Left ventricle myocardium inferior (tissue), 1 donor: ENCODE measurements at regions not wholly inside any gene's neighbourhood (a gene's known extent, or its start where the extent isn't known, plus 50 kb on each side); places are given as distances from the start of the nearest gene placed in this dataset.

ENCODE experiments used
- DNase-seq: peaks from one replicate; pipeline ENCODE4 v3.0.0-alpha.2; 2020
- H3K27ac ChIP-seq: fragments of 200-600 bp; replicated peaks from 2 replicates; pipeline ENCODE4 v1.8.0; 2021
- H3K27me3 ChIP-seq: fragments of 200-600 bp; 2 replicates; pipeline ENCODE4 v1.8.0; 2021; ENCODE audit warnings: low read depth
- H3K36me3 ChIP-seq: fragments of 200-600 bp; 2 replicates; pipeline ENCODE4 v1.8.0; 2021
- H3K4me1 ChIP-seq: fragments of 200-600 bp; 2 replicates; pipeline ENCODE4 v1.8.0; 2021
- H3K4me3 ChIP-seq: fragments of 200-600 bp; 2 replicates; pipeline ENCODE4 v1.8.0; 2021; ENCODE audit warnings: mild to moderate bottlenecking, moderate library complexity
- H3K9me3 ChIP-seq: fragments of 200-600 bp; replicated peaks from 2 replicates; pipeline ENCODE4 v1.8.0; 2021
- intact Hi-C: fragments of 100-400 bp; cut with micrococcal nuclease; formaldehyde crosslinking; loops from one replicate; pipeline ENCODE4 v1.11.0; 2022
- TF ChIP-seq, protein P1 (sequence below): fragments of 200-600 bp; IDR thresholded peaks from 2 replicates; pipeline ENCODE4 v1.8.0; 2021; ENCODE audit warnings: antibody characterized with exemption, mild to moderate bottlenecking, borderline replicate concordance
- donor health status: DM: no; HTN: yes; CAD: no; lungs with severe emphysema.

DNA sequence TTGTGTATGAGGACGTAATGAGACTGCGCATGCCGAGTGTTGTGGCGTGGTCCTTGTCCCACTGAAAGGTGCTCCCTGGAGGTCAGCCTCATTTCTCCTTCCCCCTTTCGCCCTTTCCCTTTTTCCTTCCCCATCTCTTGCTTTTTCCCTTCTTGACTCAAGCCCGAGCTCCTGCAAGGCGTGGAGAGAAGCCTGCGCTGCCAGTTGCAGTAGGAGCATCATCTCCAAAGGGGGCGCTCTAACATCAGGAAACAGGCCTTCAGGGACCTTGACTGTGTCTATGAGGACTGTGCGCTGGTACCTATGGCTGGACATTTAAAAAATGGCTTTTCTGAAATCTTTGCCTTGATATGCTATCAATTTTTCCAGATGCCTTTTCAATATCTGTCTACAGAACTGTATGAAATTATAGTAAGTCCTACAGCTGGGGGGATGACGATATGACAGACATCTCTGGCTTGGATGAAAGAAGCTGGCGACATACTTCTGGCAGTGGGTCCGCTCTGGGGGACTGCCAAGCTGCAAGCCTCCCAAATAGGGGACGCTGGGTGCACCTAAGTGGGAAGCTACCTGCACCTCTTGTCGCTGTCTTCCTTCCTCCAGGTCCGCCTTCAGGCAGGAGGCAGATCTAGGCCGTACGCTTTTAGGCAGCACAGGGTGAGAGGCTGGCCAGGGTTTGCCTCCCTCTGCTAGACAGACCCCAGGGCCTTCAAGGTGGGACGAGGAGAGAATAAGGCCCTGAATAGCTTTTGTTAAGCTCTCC is 96.5 kb downstream of the NXPE2 start:
- no peaks in the 10 kb centered on the region for H3K9me3 ChIP-seq
- peaks cover 13% of the 10 kb centered on the region for H3K4me1 ChIP-seq
- no peak overlapping the region for H3K4me3 ChIP-seq
- no peak overlapping the region for H3K27ac ChIP-seq
- peaks cover 32% of the 10 kb centered on the region for H3K27me3 ChIP-seq
- H3K36me3 ChIP-seq = no peaks in the 10 kb centered on the region
- DNase-seq = no peak
- intact Hi-C loops = no loop called here
- TF ChIP-seq, protein P1, sequence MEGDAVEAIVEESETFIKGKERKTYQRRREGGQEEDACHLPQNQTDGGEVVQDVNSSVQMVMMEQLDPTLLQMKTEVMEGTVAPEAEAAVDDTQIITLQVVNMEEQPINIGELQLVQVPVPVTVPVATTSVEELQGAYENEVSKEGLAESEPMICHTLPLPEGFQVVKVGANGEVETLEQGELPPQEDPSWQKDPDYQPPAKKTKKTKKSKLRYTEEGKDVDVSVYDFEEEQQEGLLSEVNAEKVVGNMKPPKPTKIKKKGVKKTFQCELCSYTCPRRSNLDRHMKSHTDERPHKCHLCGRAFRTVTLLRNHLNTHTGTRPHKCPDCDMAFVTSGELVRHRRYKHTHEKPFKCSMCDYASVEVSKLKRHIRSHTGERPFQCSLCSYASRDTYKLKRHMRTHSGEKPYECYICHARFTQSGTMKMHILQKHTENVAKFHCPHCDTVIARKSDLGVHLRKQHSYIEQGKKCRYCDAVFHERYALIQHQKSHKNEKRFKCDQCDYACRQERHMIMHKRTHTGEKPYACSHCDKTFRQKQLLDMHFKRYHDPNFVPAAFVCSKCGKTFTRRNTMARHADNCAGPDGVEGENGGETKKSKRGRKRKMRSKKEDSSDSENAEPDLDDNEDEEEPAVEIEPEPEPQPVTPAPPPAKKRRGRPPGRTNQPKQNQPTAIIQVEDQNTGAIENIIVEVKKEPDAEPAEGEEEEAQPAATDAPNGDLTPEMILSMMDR = peak; percentile 74

- no peak for DNase-seq
- H3K9me3 ChIP-seq = no peaks in the 10 kb centered on the region
- peaks cover 13% of the 10 kb centered on the region for H3K4me1 ChIP-seq
- H3K27ac ChIP-seq = no peak overlapping the region
- no peak overlapping the region for H3K4me3 ChIP-seq
- peaks cover 22% of the 10 kb centered on the region for H3K27me3 ChIP-seq
- TF ChIP-seq, protein P1 = no peak
- no peaks in the 10 kb centered on the region for H3K36me3 ChIP-seq
- intact Hi-C loops = no loop called here
Measured at GRCh38 chr11:114775875-114776621, 97.7 kb downstream of the NXPE2 start.

DNA sequence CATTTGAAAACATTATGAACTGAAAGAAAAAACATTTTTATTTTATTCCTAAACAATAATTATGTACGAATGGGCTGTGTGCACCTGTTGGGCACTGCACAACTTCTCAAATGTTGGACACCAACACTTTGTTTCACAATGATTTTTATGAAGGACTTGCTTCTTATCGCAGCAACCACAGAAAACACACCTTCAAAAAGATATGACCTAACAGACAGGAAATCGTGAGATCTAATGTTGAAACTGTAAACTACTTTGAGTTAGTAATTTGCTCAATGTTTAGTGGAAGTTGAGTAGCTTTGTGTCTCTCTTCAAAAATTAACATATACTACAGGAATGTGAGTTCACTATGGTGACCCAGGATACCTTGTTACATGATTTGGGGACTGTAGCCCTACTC is 98.6 kb downstream of the NXPE2 start:
- no peak for DNase-seq
- intact Hi-C loops = no loop called here
- TF ChIP-seq, protein P1 = no peak

DNA sequence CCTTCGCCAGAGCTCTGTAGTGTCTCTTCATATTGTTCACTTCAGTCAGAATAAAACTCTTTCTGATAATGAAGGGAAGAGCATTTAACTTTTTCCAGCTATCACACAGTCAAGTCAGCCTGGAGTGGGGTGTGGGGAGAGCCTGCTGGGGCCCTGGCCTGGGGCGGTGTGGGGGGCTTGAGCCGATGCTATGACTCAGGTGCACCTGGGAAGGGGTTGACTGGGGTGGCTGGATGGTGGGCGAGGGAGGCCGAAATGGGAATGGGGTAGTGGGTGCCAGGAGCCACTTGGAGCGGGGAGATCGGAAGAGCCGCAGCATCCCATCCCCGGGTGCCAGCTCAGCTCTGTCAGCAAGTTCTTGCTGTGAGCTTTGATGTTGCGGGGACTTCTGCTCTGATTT is 100.9 kb downstream of the NXPE2 start:
- no peak overlapping the region for H3K27ac ChIP-seq
- intact Hi-C loops = no loop called here
- no peaks in the 10 kb centered on the region for H3K36me3 ChIP-seq
- TF ChIP-seq, protein P1 = no peak
- peaks cover 5% of the 10 kb centered on the region for H3K27me3 ChIP-seq
- H3K4me1 ChIP-seq = peaks cover 13% of the 10 kb centered on the region
- H3K4me3 ChIP-seq = no peak overlapping the region
- H3K9me3 ChIP-seq = no peaks in the 10 kb centered on the region
- no peak for DNase-seq

More for the DNA sequence above, 98.6 kb downstream of the NXPE2 start:
- Histone ChIP-seq H3K27me3 (peaks cover 13% of the 10 kb centered on the region), H3K9me3 (no peaks in the 10 kb centered on the region), H3K36me3 (no peaks in the 10 kb centered on the region), H3K4me1 (peaks cover 13% of the 10 kb centered on the region), H3K4me3 (no peak overlapping the region), H3K27ac (no peak overlapping the region)

DNA sequence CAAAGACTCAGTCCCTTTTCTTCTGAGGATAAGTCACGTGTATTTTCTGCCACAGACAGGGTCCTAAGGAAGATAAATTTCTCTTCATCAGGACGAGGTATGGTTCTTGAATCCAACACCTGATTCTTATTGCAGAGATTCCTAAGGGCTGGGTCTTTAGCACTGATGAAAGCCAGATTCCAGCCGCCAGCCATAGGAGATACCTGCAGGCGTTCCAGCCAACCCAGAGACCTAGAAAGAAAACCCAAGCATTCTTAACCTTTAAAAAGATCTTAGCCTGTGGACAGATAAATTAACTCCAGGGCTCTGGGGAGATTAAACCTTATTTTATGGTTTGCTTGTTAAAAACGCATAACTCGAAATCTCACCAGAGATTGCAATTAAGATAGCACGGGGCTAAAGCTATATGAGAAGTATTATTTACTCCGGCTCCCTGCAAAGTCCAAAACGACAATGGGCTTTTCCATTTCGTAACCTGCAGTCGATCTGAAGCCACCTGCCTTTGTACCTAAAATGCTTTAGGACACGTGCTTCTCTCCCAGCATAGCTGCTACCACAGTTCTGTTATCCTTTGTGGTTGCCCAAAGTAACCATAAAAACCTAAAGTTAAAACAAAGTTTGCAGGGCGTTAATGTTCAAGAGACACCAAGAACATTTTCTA is 104.5 kb downstream of the NXPE2 start:
- TF ChIP-seq, protein P1 = no peak
- no peak overlapping the region for H3K27ac ChIP-seq
- no peaks in the 10 kb centered on the region for H3K9me3 ChIP-seq
- DNase-seq = no peak
- H3K4me1 ChIP-seq = no peaks in the 10 kb centered on the region
- H3K4me3 ChIP-seq = no peak overlapping the region
- H3K27me3 ChIP-seq = peaks cover 10% of the 10 kb centered on the region
- intact Hi-C loops = no loop called here
- no peaks in the 10 kb centered on the region for H3K36me3 ChIP-seq
